HG03108 (cell line): ENCODE measurements at regions not wholly inside any gene's neighbourhood (a gene's known extent, or its start where the extent isn't known, plus 50 kb on each side); places are given as distances from the start of the nearest gene placed in this dataset.

Experiments
- ATAC-seq: cut with Tn5 transposase; IDR thresholded peaks from one replicate; pipeline ENCODE4 v1.9.1; 2021; ENCODE audit warnings: moderate library complexity; ENCODE audit not compliant: unreplicated experiment

DNA sequence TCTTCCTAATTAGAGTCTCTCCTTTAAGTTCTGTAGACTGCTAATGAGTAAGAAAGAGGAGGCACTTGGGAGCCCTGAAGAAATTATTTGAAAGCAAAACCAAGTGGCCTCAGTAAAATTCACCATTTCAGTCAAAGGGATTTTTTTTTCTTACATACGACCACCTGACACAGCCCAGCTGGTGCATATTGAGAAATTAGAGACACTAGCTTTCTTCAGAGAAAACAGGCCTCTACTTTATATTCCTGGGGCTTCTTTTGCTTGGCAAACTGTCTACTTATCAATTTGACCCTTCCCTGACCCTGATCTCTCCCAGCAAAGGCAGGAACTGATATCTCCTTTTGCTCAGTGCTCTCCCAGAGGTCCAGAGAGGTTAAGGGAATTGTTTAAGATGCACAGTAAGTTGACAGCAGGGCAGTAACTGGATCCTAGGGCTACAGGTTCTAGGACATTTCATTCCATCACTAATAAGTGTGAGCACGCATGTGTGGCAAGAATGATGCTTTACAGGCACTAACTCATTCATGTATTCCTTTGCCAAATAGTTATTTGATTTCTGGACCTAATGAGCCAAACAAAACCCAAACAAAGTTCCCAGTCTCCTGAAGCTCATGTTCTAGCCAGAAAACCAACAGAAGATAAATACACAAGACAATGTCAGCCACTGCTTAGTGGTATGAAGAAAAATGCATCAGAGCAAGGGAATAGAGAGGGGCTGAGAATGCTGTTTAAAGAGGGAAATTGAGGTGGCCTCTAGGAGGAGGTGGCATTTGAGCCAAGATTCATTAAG, 467.6 kb downstream of the SOX6 start:
- ATAC-seq: no peak

DNA sequence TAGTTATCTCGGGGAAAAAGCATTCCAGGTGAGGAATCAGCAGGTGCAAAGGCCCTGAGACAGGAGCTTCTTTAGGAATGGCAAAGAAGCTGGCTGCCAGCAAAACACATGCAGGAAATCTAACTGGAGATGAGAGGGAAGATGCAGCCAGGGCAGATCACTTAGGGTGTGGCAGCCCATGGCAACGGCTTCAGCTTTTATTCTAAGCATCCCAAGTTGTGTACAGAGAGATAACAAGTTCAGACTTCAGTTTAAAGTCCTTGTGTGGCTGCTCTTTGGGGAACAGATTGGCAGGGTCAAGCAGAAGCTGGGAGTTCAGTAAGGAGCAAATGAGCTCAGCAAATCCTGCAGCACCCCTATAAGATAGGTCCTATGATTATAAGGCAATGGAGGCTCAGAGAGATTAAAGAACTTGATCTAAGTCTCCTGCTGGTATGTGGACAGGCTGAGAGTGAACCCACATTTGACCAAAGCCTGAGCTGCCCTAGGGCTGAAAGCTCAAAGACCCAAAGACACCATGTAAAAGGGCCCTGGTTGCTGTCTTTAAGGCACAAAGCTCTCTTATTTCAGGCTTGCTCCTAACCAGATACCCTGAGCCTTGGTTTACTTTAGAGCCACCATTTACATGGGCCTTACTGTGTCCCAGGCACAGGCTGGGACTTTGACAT, 466.8 kb downstream of the SOX6 start:
- no peak for ATAC-seq

DNA sequence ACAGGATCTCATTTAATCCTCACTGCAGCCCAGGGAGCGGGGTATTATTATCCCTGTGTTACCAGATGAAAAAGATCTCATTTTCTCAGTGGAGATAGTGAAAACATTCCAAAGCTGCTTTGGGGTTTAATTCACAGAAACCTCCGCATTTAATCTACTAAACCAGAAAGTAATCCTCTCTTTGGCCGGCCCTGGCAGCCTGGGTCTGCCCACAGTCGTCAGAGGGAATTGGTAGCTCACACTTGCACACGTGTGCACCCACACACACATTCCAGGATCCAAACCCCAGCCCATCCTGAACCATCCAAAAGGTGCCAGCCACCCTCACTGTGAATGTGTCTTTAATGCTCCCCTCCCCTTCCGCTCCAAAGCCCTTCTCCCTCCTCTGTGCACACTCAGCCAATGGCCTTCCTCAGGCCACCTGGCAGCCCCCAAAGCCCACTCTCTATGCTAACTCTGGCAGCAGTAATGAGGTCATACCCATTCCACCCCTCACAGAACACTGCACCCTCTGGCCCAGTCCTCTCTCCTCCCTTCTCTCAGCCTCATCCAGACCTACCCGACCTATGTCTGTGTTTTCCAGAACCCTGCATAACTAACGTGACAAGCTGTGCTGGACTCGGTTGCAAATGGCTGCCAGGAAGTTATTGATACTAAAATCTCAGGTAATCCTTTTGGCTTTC, 466.2 kb downstream of the SOX6 start:
- no peak for ATAC-seq

DNA sequence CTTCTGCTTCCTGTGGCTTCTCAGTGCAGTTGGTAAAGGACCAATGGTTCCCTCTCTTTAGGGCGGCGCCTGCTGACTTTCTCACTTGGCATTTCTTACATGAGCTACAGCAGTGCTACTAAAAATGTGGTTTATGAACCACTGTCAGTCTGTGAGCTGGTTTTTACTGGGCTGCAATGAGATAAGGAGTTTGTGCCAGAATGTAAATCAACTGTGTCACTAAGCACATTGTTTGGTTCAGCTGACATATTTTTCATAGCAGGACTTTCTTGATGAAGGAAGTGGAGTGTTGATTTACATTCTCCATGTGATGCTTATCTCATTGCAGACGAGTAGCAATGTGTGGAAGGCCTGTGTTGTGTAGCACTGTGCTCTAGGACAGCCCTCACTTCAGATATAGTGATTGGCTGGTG, 463.3 kb downstream of the SOX6 start:
- no peak for ATAC-seq

DNA sequence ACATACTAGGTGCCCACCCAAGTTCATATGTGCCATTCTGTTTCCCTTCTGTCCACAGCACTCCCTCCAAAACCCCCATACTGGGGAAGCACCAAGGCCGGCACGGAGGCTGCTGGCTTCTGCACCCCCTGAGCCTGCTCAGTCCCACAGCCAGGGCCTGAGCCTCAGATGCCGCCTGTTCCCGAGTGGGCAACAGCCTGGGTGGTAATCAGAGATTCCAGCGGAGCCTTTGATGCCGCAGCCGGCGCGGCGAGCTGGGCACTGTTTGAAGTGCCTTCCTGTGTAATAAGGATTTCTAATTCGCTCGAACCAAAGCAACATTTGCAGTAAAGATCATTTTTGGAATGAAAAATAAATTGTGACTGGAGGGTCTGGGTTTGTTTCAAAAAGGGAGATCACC, 460.3 kb downstream of the SOX6 start:
- ATAC-seq: no peak

DNA sequence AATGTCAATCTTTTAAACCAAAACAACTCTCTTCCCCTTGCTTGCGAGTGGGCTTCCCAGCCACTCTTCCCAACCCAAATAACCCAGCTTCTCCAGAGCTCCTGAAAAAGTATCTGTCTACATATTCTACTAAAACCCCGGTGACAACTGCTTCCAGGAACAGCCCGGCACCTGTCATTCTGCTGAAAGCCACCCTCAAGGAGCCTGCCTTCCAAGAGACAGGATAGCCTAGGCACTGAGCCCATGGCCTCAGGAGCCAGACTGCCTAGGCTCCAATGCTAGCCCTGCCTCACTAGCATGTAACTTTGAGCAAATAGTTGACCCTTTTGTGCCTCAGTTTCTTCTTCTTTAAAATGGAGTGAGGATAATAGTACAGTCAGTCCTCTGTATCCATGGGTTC, 459.8 kb downstream of the SOX6 start:
- ATAC-seq: no peak

DNA sequence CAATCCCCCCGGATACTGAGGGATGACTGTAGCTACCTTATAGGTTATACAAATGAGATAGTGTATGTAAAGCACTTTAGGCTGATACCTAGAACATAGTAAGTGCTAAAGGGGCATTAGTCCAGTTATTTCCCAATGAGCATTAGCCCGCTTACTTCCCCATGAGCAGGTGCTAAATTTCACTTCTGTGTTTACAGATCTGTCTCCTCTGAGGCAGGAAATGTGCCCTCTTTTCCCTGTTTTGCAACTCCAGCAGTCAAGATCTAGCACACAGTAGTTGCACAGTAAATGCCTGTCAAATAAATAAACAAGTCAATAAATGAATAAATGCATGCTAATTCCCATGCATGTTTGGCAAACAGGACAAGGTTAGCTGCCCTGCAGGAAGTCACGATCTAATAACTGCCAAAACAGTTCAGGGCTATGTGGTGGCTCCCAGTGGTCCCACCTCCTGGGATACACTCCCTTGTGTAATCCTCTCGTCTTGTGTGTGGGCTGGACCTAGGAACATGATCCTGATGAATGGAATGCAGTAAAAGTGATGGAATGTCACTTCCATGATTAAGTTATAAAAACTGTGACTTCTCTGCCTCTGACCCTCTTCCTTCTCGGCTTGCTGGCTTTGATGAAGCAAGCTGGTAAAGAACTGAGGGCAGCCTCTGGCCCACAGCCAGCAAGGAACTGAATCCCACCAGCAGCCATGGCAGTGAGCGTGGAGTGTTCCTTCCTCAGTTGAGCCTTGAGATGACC, 459.0 kb downstream of the SOX6 start:
- ATAC-seq: no peak

DNA sequence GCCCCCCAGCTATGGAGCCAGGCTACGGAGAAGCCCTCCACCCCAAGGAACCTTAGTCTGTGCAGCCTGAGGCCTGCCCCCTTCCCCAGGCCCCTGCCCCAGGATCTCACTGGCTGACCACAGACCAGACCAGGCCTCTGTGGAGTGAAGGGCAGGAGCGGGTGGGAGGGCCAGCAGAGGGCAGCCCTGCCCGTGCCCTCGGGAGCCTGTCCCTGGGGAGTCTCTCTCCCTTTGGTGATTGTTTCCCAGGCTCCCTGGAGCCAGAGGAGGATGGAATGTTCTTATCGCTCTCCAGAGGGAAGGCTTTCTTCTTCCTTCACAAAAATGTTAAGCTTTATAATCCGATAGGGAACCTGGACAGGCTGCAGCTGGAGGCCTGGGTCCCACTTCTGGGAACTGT, 455.3 kb downstream of the SOX6 start:
- no peak for ATAC-seq

DNA sequence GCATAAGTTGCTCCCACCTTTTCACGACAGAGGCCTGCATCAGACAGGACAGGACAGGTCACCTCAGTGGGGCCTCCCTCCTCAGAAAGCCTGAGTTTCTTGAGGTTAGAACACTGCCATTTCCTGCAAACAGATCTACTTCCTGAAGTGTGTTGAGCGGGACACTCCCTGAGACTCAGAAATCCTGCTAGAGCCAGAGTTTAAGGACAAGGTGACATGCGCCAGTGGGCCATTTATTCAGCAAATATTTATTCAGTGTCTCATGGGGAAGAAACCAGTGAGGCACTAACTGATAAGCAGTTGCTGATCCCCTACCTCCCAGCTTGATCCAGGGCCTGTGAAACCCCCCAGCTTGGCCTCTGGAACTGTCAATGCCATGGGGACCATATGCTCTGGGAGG, 454.6 kb downstream of the SOX6 start:
- ATAC-seq: no peak

DNA sequence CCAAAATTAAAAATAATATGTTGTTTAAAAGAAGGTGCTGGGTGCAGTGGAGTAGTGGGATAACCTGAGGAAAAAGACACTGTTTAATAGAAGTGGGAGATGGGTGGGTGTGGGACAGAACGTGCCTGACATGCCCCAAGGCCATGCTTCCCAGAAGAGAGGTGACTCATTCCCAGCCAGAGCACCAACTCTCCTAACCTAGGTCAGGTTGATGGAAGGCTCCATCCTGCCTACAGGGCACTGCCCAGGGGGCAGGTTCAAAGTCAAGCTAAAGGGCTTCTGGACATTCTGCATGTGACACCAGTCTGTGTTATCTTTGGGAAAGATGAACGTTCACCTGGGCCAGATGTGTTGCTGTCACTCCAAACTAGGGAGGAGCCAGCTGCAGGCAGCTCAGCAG, 453.1 kb downstream of the SOX6 start:
- ATAC-seq: no peak

DNA sequence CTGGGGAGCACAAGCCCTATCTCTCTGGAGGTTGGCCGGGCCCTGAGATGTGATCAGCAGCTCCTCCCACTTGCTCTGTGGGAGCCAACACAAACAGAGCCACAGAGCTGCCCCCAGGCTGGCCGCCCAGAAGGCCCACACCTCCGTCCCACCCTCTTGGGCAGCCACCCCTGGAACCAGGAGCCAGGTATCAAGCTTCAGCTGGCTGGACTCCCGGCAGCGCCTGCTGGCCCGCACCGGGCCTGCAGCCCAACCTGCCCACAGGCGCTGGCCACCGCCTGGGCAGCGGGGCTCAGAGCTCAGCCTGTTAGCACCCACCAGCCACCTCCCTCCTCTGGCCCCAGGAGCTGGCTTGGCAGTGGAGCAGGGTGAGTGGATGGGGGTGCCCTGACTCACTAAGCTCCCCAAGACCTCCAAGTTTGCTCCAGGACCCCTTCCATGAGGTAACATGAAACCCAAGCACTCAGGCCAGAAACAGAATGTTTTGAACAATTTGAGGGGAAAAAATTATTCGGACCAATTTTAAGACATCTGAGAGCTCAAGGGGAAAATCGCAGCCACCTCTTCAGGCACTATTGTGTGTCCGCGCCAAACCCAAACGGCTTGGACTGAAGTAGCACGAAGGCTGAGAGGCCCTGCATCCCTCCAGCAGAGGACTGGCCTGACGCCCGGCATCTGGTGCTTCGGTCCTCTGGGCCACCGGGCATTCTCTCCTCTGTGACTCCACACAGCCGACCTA, 450.8 kb downstream of the SOX6 start:
- no peak for ATAC-seq

DNA sequence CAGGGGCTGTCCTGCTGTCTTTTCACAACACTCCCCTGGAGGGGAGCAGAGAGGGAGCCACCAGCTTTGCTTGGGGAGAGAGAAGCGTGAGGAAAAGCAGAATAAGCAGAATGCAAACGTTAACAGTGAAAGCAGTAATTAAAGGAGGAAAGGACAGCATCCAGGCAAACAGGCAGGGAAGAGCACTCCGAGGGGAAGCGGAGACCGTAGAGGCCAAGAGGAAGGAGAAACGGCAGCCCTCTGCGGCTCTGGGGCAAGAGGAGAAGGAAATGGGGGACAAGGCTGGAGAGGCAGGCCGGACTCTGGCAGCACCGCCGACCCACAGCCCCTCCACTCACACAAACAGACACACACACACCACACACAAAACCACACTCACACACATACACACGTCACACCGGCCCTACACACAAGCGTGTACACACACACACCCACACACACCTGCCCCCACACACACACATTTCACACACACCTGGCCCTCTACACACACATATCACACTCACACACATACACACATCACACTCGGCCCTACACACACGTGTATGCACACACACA, 449.8 kb downstream of the SOX6 start:
- no peak for ATAC-seq

DNA sequence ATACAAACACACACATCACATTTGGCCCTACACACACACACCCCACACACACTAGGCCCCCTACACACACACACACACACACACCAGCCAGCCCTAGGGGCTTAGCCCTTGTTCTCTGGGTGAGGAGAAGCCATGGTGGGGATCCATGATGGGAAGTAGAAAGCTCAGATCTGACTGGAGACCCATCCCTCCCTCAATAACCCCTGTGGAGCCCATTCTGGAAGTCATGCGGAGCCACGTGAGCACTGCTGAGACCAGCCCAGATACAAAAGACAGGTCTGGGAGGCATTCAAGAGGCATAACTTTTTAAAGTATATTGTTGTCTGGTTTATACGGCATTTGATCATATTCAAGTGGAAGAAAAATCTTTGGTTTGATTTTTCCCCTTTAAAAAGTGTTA, 448.5 kb downstream of the SOX6 start:
- no peak for ATAC-seq

DNA sequence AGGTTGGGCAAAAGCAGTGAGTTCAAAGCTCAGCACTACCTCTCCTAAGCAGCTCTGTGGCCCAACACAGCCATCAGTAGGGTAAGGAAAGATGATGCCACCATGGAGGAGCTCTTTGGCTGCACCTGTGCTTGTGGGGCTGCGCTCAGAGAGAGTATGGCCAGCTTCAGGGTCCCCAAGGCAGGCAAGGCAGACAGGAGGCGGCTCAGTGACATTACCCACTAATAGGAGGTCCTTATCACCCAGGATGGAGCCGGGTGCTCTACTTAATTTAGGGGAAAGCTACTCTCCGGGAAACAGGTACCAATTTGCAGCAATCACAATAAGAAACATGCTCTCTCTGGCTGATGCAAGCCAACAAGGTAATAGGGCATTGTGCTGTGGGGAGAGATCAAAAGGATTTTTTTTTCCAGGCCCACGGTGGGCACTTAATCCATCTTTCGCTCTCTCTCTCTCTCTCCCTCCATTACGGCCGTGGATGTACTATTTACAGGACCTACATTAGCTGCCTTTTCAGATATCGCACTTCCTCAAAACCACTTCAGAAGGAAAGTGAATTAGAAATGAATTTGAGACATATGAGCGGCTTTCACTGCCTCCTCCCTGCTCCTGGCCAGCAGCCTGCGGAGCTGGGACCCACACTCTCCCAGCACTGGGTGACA, 446.3 kb downstream of the SOX6 start:
- no peak for ATAC-seq

DNA sequence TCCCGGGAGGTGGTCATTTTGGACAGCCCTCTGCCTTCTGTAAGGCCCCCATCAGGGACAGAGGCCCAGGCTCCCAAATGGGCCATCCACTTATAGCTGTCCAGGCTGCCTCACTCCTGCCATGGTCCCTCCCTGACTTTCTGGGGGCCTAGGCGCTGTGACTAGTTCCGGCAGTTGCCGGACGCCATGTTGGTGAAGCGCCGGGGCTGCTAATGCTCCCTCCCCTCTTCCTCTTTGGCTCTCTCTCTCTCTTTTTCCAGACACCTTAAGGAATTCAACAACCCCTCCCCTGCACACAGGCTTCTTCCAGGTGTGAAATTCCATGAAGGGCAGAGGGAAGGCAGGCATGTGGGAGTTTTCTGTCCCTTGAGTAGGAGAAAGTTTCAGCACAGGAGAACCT, 445.6 kb downstream of the SOX6 start:
- no peak for ATAC-seq

DNA sequence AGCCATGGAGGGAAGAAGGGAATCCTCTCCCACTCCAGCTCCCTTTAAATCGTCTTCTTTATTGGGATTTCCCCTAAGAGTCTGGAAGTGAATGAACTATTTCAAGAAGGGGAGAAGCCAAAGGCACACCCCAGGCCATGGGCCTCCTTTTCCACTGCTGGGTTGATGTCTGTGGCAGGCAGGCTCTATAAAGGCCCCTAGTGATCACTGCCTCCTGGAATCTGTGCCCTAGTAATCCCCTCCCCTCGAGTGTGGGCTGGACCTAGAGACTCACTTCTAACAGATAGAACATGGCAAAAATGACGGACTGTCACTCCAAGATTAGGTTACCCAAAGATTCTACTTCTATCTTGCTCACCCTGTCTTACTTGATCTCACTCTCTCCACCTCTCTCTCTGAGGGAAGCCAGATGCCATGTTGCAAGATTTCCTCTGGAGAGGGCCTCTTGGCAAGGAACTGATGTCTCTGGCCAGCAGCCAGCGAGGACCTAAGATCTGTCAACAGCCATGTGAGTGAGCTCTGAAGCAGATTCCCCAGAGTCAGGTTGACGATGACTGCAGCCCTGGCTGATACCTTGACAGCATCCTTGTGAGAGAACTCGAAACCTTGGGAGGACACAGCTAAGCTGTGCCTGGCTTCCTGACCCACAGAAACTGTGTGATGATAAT, 444.8 kb downstream of the SOX6 start:
- ATAC-seq: no peak

DNA sequence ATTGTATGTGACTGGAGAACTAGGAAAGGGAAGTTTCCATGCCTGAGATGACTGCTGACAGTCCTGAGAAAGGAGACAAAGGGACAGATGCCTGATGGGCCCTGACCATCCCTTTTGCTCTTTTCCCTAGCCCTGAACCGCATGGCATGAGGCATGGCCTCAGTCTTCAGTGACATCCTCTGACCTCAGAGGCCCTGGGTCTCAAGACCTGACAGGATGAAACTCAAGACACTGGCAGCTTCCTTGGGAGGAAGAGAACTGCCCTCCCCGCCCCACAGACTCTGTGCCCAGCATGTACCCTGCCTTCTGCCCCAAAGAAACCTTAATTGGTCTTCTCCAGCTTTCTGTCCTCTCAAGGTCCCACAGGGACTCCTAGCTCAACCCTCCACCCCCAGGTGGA, 444.1 kb downstream of the SOX6 start:
- ATAC-seq: no peak

DNA sequence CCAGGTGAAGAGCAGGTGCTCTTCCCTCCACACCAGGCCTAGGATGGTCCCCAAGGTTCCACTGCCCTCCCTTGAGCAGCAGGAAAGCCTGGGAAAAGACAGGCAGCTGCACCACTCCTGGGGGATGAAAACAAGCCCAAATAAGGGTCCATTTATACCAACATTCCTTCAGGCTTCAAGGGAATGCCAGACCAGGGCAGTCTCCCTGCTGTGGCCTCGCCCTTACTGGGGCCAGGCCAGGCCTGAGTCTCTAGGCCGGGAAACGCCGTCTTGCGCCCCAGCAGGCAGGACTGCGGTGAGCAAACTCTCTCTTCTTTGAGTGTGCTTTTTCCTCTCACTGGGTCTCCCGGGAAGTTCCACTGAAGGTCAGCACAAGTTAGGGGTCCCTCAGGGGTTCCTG, 443.5 kb downstream of the SOX6 start:
- no peak for ATAC-seq

DNA sequence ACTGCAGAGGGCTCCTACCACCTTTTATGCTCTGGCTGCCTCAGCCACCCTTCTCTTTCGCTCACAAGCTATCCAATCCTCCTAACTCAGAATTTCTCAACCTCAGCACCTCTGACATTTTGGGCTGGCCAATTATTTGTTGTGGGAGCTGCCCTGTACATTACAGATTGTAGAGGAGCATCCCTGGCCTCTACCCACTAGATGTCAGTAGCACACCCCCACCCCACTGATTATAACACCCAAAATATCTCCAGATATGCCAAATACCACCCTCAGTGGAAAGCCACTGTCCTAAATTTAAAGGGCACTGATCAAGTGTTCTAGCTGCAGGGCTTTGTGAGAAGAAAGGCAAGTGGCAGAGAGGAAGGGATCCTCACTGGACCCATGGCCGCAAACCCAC, 443.1 kb downstream of the SOX6 start:
- no peak for ATAC-seq
